ENCODE measurements at regions not wholly inside any gene's neighbourhood (a gene's known extent, or its start where the extent isn't known, plus 50 kb on each side); places are given as distances from the start of the nearest gene placed in this dataset.

DNA sequence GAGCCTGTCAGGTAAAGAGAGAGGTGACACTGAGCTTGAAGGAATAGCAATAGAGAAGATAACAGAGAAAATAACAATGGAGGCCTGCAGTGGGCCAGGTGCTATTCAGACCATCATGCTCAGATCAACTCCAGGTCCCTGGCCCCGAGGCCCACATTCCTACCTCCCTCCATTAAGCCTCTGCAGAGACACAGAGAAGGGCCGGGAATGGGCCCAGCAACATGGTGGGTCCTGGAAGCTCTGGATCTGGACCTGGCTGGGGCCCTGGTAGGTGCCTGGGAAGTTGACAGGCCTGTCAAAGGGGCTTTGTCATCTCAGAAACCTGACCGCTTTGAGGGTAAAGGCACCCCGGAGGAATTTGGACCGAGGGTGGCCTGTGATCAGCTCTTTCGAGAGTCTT lies 159.7 kb upstream of the GLI2 start:
- Histone ChIP-seq H3K9me3 (no peaks in the 10 kb centered on the region), H3K4me3 (no peak overlapping the region), H3K36me3 (no peaks in the 10 kb centered on the region), H3K4me1 (peaks cover 0 to 7% (median 0%) of the 10 kb centered on the region in 4 donors), H3K27me3 (no peaks in the 10 kb centered on the region), H3K27ac (no peak overlapping the region)
- no peak for DNase-seq
- TF ChIP-seq, protein P1, sequence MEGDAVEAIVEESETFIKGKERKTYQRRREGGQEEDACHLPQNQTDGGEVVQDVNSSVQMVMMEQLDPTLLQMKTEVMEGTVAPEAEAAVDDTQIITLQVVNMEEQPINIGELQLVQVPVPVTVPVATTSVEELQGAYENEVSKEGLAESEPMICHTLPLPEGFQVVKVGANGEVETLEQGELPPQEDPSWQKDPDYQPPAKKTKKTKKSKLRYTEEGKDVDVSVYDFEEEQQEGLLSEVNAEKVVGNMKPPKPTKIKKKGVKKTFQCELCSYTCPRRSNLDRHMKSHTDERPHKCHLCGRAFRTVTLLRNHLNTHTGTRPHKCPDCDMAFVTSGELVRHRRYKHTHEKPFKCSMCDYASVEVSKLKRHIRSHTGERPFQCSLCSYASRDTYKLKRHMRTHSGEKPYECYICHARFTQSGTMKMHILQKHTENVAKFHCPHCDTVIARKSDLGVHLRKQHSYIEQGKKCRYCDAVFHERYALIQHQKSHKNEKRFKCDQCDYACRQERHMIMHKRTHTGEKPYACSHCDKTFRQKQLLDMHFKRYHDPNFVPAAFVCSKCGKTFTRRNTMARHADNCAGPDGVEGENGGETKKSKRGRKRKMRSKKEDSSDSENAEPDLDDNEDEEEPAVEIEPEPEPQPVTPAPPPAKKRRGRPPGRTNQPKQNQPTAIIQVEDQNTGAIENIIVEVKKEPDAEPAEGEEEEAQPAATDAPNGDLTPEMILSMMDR (IDR thresholded peaks at IDR 0.05) = no peak
- no peak for TF ChIP-seq POLR2A (IDR thresholded peaks at IDR 0.05)

DNA sequence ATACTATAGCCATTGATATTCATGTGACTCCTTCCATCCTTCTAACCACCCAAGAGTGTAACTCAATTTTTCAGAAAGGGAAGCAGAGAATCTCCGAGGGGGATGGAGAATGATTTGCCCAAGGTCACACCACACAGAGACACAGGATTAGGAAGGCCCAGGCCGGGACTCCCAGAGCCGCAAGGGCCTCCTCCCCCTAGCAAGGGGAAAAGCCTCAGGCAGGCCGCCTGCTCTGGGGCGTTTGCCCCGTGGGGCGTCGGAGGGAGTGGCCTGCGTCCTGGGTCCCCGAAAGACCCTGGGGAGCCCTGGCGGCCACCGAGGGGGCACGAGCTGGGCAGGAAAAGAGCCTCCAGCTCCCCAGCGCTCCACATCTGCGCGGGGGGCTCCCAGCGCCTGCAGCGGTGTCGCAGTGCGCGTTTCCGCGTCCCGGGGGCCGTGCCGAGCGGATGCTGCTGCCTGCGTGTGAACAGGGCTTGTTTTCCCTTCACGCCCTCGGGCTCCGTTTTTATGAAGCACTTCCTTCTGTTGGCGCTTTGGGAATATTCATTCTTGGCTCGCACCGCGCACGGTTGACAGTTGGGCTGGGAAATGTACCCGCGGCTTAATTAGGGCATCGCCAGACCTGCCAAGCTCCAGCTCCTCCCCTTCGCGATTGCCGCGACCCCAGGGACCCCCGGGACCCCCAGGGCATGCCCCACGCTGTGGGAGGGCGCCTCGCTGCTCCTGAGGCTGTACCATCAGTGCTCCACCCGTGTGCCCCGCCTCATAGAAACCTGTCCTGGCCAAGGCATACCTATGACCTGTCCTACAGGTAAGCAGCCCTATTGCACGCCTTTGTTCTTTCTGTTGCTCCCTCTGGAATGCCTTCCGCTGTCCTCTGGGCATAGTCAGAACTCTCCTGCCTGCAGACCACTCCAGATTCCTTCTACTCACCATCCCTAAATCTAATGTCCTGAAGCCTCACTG lies 158.9 kb upstream of the GLI2 start:
- H3K36me3 ChIP-seq = no peaks in the 10 kb centered on the region
- H3K27ac ChIP-seq = no peak overlapping the region
- TF ChIP-seq POLR2A (IDR thresholded peaks at IDR 0.05) = no peak
- TF ChIP-seq, protein P1 (IDR thresholded peaks at IDR 0.05) = no peak
- peaks cover 0 to 7% (median 0%) of the 10 kb centered on the region in 4 donors for H3K4me1 ChIP-seq
- no peak for DNase-seq
- H3K27me3 ChIP-seq = no peaks in the 10 kb centered on the region
- H3K9me3 ChIP-seq = no peaks in the 10 kb centered on the region
- peak overlapping the region in 2 of 4 donors; percentile 13 to 21 for H3K4me3 ChIP-seq

DNA sequence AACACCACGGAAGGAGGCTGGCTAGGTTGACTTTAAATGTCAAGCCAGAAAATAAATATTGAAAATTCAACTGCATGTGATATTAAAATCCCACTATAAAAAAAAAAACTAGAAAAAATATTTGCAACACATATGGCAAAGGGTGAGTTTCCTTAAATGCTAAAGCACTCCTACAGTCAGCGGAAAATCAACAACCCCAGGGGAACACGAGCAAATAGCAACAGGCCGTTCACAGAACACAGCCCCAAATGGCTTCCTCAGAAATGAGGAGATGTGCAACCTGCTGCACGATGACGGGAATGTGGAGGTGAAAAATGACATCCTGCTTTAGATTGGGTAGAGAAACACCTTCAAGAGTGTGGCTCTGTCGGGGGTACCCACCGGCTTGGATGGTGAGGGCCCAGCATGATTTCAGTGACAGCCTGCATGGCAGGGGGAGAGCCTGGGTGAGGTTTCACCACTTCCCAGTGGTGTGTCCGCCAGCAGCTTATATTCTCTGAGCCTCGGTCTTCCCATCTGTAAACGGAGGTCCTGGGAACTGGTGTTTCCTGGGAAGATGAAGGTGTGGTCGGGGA lies 157.9 kb upstream of the GLI2 start:
- Histone ChIP-seq H3K9me3 (no peaks in the 10 kb centered on the region), H3K27ac (no peak overlapping the region)

DNA sequence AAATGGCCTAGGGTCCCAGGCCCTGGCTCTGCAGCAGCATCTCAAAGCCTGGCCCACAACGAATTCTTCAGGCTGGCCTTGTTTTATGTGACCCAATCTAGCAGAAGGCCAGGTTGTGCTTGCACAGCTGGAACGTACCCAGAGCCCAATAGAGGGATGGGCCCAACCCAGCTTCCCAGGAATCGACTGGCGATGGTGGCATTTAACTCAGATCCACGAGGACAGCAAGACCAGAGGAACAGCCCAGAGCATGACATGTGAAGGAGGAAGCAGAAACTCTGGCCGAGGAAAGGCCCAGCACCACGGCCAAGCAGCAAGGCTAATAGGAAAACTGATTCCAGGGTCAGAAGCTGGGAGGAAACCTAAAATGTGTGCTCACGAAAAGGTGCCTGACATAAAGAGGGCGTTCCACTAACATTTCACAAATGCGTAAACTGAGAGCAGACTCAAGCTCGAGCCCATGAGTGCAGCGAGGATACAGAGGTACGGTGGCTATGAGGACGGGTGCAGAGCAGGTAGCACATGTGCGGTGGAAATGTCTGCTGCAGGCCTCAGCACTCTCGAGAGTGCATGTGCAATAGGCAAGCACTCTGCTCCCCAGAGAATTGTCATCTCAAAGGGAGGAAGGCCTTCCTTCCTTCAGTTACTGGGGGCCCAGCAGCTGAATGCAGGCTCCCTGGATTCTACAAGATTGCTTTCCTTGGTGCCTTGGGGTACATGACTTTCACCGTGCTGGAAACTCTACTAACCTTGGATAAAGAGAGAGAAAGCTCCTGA lies 156.9 kb upstream of the GLI2 start:
- no peak overlapping the region for H3K4me3 ChIP-seq
- peaks cover 0 to 7% (median 0%) of the 10 kb centered on the region in 4 donors for H3K4me1 ChIP-seq
- no peak for DNase-seq
- TF ChIP-seq POLR2A (IDR thresholded peaks at IDR 0.05) = no peak
- TF ChIP-seq, protein P1 (IDR thresholded peaks at IDR 0.05) = no peak
- no peaks in the 10 kb centered on the region for H3K27me3 ChIP-seq
- H3K36me3 ChIP-seq = no peaks in the 10 kb centered on the region
- H3K27ac ChIP-seq = no peak overlapping the region
- H3K9me3 ChIP-seq = no peaks in the 10 kb centered on the region

More for the DNA sequence above, 157.9 kb upstream of the GLI2 start:
- TF ChIP-seq, protein P1 (IDR thresholded peaks at IDR 0.05) = no peak
- TF ChIP-seq POLR2A (IDR thresholded peaks at IDR 0.05) = no peak
- Histone ChIP-seq H3K27me3 (no peaks in the 10 kb centered on the region), H3K4me1 (peaks cover 0 to 7% (median 0%) of the 10 kb centered on the region in 4 donors), H3K4me3 (no peak overlapping the region), H3K36me3 (no peaks in the 10 kb centered on the region)
- no peak for DNase-seq

DNA sequence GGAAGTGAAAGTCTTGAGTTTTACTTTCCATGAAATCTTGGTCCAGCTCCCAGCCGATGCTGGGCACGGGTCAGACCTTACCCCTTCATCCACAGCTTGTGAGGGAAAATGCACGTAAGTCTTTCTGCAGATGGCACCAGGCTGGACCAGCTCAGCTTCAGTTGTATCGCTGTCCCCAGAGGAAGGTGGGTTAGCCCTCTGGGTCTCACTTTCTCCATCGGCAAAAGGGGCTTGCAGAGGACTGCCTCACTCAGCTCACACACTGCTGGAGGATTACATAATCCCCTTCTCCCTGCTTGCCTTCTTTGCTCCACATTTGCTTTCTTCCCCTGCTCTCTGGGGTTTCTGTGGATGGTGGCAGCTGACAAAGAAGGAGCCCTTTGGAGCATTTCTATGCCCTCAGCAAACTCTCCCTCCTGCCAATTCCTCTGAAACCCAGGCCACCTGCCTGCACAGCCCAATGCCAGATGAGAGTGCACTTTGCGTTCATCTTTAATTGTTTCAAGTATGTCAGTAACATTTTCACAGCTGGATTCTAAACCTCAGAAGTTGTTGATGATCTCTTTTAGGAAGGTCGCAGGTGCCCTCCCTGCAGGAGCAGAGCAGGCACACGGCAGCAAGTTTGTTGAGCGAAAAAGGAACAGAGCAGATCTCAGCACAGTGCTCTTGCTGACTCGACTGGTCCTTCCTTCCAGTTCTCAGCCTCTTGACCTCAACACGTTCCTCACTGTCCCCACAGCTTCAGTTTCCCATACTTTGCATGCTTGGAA lies 155.6 kb upstream of the GLI2 start:
- H3K4me3 ChIP-seq = no peak overlapping the region
- H3K27me3 ChIP-seq = no peaks in the 10 kb centered on the region
- H3K9me3 ChIP-seq = no peaks in the 10 kb centered on the region
- H3K27ac ChIP-seq = no peak overlapping the region
- H3K4me1 ChIP-seq = peaks cover 0 to 7% (median 0%) of the 10 kb centered on the region in 4 donors
- H3K36me3 ChIP-seq = no peaks in the 10 kb centered on the region
- no peak for TF ChIP-seq POLR2A (IDR thresholded peaks at IDR 0.05)
- TF ChIP-seq, protein P1 (IDR thresholded peaks at IDR 0.05) = no peak
- DNase-seq = no peak
